ENCODE measurements at regions not wholly inside any gene's neighbourhood (a gene's known extent, or its start where the extent isn't known, plus 50 kb on each side); places are given as distances from the start of the nearest gene placed in this dataset.

DNA sequence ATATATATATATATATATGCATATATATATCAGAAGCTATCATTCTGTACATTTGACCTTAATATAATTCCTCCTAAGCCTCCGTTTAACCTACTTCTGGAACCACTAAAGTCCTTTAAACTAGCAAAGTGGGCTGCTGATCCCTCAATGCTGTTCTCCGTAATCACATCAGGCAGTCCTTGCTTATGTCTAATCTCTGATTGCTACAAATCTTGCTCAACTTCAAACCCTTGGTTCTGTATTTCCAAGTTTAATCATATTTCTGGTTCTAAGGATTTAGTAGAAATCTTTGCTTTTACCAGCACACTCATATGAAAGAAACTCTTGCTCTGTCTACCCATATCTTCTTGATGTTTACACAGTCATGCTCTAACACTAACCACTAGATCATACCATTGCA is 91.5 kb upstream of the GALNT13 start:
- H4K20me1 ChIP-seq (ENCODE audit: insufficient read depth) = no peaks in the 10 kb centered on the region
- H3K79me2 ChIP-seq (ENCODE audit: insufficient read depth, low read depth) = no peaks in the 10 kb centered on the region

DNA sequence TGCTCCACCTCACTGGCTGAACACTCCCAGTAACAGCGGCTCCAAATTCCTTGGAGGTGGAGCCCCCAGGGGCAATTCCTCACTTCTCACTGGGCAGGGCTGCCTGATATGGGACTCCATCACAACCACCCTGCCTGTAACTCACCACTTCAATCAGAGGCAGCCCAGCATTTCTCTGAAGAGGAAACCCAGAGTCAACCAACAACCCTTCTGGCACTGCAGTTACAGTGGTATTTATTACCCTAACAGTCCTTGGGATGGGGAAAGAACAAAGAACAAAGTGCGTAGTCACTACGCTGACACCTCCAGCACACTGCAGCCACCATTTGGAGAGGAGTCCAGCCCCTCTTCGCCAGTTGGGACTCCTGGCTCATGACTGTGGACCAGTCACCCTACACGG is 85.7 kb upstream of the GALNT13 start:
- H3K4me2 ChIP-seq = no peak overlapping the region
- H3K4me3 ChIP-seq (IDR thresholded peaks at IDR 0.05; ENCODE audit: insufficient read depth, low read depth, low read length) = no peak overlapping the region
- no peak overlapping the region for H3K9ac ChIP-seq
- no peaks in the 10 kb centered on the region for H3K79me2 ChIP-seq (ENCODE audit: insufficient read depth, low read depth)
- H3K27me3 ChIP-seq (ENCODE audit: insufficient read depth, low read depth) = no peaks in the 10 kb centered on the region
- TF ChIP-seq CTCF (conservative IDR thresholded peaks at IDR 0.05; ENCODE audit: low read depth, low read length) = no peak
- no peaks in the 10 kb centered on the region for H3K4me1 ChIP-seq (ENCODE audit: low read depth, poor library complexity, severe bottlenecking)
- H2AFZ ChIP-seq (ENCODE audit: low read depth) = no peak overlapping the region
- no peak overlapping the region for H3K27ac ChIP-seq
- H3K36me3 ChIP-seq (ENCODE audit: insufficient read depth) = no peaks in the 10 kb centered on the region
- no peaks in the 10 kb centered on the region for H4K20me1 ChIP-seq (ENCODE audit: insufficient read depth)

More for the DNA sequence above, 91.5 kb upstream of the GALNT13 start:
- no peaks in the 10 kb centered on the region for H3K27me3 ChIP-seq (ENCODE audit: insufficient read depth, low read depth)
- H2AFZ ChIP-seq (ENCODE audit: low read depth) = no peak overlapping the region
- H3K36me3 ChIP-seq (ENCODE audit: insufficient read depth) = no peaks in the 10 kb centered on the region
- H3K4me3 ChIP-seq (IDR thresholded peaks at IDR 0.05; ENCODE audit: insufficient read depth, low read depth, low read length) = no peak overlapping the region
- no peaks in the 10 kb centered on the region for H3K4me1 ChIP-seq (ENCODE audit: low read depth, poor library complexity, severe bottlenecking)
- H3K4me2 ChIP-seq = no peak overlapping the region
- no peak for TF ChIP-seq CTCF (conservative IDR thresholded peaks at IDR 0.05; ENCODE audit: low read depth, low read length)
- no peak overlapping the region for H3K9ac ChIP-seq
- no peak overlapping the region for H3K27ac ChIP-seq

DNA sequence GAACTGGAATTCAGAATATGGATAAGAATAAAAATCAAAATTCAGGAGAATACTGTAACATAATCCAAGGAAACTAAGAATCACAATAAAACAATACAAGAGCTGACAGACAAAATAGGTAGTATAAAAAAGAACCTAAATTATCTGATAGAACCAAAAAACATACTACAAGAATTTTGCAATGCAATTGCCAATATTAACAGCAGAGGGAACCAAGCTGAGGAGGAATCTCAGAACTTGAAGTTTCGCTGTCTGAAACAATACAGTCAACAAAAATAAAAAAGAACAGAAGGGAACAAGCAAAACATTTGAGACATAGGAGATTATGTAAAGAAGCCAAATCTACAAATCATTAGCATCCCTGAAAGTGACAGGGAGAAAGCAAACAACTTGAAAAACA is 84.1 kb upstream of the GALNT13 start:
- TF ChIP-seq CTCF (conservative IDR thresholded peaks at IDR 0.05; ENCODE audit: low read depth, low read length) = no peak
- Histone ChIP-seq H3K36me3 (ENCODE audit: insufficient read depth) (no peaks in the 10 kb centered on the region), H3K4me1 (ENCODE audit: low read depth, poor library complexity, severe bottlenecking) (no peaks in the 10 kb centered on the region), H3K4me2 (no peak overlapping the region), H2AFZ (ENCODE audit: low read depth) (no peak overlapping the region), H3K9ac (no peak overlapping the region), H3K27ac (no peak overlapping the region), H4K20me1 (ENCODE audit: insufficient read depth) (no peaks in the 10 kb centered on the region), H3K27me3 (ENCODE audit: insufficient read depth, low read depth) (no peaks in the 10 kb centered on the region), H3K79me2 (ENCODE audit: insufficient read depth, low read depth) (no peaks in the 10 kb centered on the region), H3K4me3 (IDR thresholded peaks at IDR 0.05; ENCODE audit: insufficient read depth, low read depth, low read length) (no peak overlapping the region)

DNA sequence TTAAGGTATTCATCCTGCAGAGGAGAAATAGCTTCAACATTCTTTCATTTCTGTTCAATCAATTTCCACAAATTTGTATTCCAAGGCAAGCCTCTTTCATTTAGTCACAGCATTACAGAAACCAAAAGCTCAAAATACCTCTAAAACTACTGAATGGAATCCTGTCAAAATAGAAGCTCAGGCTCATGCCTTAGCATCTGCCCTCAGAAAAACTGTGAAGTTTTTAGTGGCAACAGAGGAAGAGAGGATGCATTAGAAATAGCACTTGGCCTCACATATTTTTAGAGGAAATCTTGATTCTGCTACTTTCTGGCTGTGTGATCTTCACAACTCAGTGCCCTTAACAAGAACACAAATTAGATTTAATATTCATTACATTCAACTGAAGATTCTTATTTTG is 69.1 kb upstream of the GALNT13 start:
- Histone ChIP-seq H3K9ac (no peak overlapping the region), H3K36me3 (ENCODE audit: insufficient read depth) (no peaks in the 10 kb centered on the region), H3K4me1 (ENCODE audit: low read depth, poor library complexity, severe bottlenecking) (no peaks in the 10 kb centered on the region), H3K4me2 (no peak overlapping the region), H3K79me2 (ENCODE audit: insufficient read depth, low read depth) (no peaks in the 10 kb centered on the region), H3K27ac (no peak overlapping the region), H3K4me3 (IDR thresholded peaks at IDR 0.05; ENCODE audit: insufficient read depth, low read depth, low read length) (no peak overlapping the region), H4K20me1 (ENCODE audit: insufficient read depth) (no peaks in the 10 kb centered on the region; the same call in 1 of the 2 replicates), H2AFZ (ENCODE audit: low read depth) (no peak overlapping the region), H3K27me3 (ENCODE audit: insufficient read depth, low read depth) (no peaks in the 10 kb centered on the region)
- TF ChIP-seq CTCF (conservative IDR thresholded peaks at IDR 0.05; ENCODE audit: low read depth, low read length) = no peak

All from KMS-11 (cell line).